Astrocyte of the cerebellum (primary cell): ENCODE measurements at regions not wholly inside any gene's neighbourhood (a gene's known extent, or its start where the extent isn't known, plus 50 kb on each side); places are given as distances from the start of the nearest gene placed in this dataset.

ENCODE experiments used
- DNase-seq: peaks from one replicate; pipeline ENCODE4 v3.0.0-alpha.2; 2011; ENCODE audit warnings: low read depth
- H3K4me3 ChIP-seq: 2 replicates; pipeline ENCODE4 v1.5.1; 2011; ENCODE audit warnings: mild to moderate bottlenecking, low read depth, low read length, moderate library complexity
- in situ Hi-C: cut with HindIII; loops from 2 replicates; pipeline ENCODE4 v1.10.0; 2017; ENCODE audit warnings: low sequenced_read_pairs
- TF ChIP-seq, protein P1 (sequence below): IDR thresholded peaks from 2 replicates; pipeline ENCODE4 v1.5.1; 2012; ENCODE audit warnings: low read length, low read depth, moderate library complexity, mild to moderate bottlenecking; ENCODE audit errors: missing control alignments

DNA sequence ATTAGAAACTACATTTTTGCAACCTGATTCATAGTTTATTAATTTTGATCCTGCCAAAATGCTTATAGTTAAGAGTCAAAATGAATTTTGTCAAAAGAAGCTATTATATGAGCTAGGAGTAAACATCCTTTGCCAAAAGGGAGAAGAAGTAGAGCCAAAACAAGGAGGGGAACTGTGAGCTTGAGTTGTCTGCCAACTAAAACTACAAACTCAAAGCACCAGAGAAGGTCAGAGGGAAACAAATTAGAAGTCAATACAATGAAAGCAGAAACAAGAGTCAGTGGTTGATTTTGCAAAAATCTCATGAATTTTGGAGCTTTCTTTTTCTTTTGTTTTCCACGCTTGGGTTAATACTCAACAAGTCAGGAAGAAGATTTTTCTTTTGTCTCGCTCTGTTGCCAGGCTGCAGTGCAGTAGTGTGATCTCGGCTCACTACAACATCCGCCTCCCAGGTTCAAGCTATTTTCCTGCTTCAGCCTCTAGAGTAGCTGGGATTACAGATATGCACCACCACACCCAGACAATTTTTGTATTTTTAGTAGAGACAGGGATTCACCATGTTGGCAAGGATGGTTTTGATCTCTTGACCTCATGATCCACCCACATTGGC, 508.5 kb downstream of the RIT2 start:
- no peak overlapping the region for H3K4me3 ChIP-seq
- no peak for DNase-seq
- in situ Hi-C loops: no loop called here
- TF ChIP-seq, protein P1, sequence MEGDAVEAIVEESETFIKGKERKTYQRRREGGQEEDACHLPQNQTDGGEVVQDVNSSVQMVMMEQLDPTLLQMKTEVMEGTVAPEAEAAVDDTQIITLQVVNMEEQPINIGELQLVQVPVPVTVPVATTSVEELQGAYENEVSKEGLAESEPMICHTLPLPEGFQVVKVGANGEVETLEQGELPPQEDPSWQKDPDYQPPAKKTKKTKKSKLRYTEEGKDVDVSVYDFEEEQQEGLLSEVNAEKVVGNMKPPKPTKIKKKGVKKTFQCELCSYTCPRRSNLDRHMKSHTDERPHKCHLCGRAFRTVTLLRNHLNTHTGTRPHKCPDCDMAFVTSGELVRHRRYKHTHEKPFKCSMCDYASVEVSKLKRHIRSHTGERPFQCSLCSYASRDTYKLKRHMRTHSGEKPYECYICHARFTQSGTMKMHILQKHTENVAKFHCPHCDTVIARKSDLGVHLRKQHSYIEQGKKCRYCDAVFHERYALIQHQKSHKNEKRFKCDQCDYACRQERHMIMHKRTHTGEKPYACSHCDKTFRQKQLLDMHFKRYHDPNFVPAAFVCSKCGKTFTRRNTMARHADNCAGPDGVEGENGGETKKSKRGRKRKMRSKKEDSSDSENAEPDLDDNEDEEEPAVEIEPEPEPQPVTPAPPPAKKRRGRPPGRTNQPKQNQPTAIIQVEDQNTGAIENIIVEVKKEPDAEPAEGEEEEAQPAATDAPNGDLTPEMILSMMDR: no peak

DNA sequence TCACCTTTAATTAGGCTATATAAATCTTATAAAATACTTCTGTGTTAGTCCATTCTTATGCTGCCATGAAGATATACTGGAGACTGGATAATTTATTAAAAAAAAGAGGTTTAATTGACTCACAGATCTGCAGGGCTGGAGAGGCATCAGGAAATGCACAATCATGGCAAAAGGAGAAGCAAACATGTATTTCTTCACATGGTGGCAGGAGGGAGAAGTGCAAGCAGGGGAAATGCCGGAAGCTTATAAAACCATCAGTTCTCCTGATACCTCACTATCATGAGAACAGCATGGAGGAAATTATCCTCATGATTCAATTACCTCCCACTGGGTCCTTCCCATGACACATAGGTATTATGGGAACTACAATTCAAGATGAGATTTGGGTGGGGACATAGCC, 504.4 kb downstream of the RIT2 start:
- TF ChIP-seq, protein P1: no peak
- no peak for DNase-seq
- in situ Hi-C loops: no loop called here
- no peak overlapping the region for H3K4me3 ChIP-seq

DNA sequence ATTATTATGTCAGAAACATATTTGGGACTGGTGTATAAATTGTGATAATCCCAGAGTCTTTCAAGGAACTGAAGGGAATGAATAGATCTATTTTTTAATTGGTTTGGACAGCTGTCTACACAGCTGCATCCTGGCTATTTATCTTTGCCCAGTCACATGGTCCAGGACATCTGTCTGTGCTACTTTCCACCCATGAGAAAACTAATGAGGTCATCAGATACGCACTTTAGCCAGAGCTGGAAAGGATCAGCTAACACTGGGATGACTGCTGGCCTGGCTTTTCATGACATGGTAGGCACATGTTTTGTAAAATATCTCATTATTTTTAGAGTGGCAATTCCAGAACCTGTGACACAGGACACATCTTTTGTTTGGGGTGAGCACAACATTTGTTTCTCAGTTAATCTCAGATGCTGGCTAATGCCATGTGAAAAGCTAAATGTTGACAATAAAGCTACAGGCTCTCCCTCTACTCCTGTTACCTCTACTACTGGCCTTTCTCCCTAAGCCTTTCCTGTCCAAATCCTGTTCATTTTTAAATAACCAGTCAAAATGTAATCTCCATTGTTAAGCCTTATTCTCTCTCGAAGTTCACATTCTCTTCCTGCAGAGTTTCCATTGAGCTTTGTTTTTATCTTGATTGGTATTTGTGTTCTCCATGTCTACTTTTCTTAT, 500.7 kb downstream of the RIT2 start:
- TF ChIP-seq, protein P1: no peak
- no peak for DNase-seq
- in situ Hi-C loops: no loop called here
- H3K4me3 ChIP-seq: no peak overlapping the region

DNA sequence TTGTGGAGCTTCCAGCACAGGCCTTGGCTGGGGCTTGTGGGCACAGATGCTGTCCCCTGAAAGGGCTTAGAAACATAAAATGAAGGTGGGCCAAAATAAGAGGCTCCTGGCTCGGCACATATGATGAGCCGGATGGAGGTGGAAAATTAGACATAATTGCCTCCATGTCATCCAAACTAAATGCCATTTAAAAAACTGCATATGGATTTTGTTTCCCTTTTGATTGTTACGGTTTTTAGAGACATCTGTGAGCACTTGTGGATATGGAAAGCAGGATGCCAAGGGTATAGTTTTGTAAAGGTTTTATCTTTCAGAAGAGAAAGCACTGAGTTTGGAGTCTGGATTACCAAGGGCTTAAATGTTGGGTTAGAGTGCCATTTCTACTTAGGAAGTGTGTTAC, 498.3 kb downstream of the RIT2 start:
- in situ Hi-C loops: no loop called here

DNA sequence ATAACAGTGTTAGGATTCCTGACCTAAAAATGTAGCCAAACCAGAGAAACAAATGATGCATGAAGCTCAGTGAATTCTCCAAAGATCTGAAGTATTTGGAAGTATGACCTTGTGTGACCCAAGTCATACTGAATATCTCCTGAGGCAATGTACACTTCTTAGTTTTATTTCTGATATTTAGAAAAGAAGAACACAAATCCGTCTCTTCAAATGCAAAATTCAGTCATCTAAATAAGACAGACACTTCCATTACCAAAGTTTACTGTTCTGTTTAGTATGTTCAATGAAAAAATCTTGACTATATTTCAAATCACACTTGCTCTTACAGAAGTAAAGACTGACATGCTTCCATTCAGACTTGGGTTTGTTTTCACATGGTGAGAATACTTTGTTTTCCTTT, 495.7 kb downstream of the RIT2 start:
- in situ Hi-C loops: no loop called here
- no peak overlapping the region for H3K4me3 ChIP-seq

More for the DNA sequence above, 498.3 kb downstream of the RIT2 start:
- no peak for DNase-seq
- TF ChIP-seq, protein P1: no peak
- H3K4me3 ChIP-seq: no peak overlapping the region

DNA sequence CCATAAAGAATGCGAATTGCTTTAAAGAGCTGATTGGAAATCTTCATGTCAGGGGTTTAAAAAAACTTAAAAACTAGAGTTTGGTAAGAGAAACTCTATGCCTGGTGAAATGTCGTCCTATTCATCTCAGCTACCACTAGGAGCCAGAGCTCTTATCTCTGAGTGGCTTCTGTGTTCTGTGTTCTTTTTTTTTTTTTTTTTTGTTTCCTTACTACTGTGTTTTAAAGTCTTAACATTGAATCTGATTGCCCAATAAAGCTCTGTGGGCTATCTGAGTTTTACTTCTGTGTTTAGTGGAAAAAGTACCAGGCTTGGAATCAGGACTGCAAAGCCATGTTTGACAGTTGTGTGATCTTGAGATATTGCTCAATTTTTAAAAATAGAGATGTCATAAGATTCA, 494.8 kb downstream of the RIT2 start:
- TF ChIP-seq, protein P1: no peak
- no peak overlapping the region for H3K4me3 ChIP-seq
- no peak for DNase-seq
- in situ Hi-C loops: no loop called here

More for the DNA sequence above, 495.7 kb downstream of the RIT2 start:
- TF ChIP-seq, protein P1: no peak
- DNase-seq: no peak
